ENCODE measurements at regions not wholly inside any gene's neighbourhood (a gene's known extent, or its start where the extent isn't known, plus 50 kb on each side); places are given as distances from the start of the nearest gene placed in this dataset.

GRCh38 chr2:150320608-150321007 lies 166.9 kb downstream of the RND3 start:
- TF ChIP-seq CTCF (IDR thresholded peaks at IDR 0.05) (no peak), EP300 (IDR thresholded peaks at IDR 0.05; ENCODE audit: low read depth) (no peak), POLR2AphosphoS5 (IDR thresholded peaks at IDR 0.05) (no peak), POLR2A (IDR thresholded peaks at IDR 0.05) (no peak)
